Renal cortical epithelial cell (primary cell): ENCODE measurements at regions not wholly inside any gene's neighbourhood (a gene's known extent, or its start where the extent isn't known, plus 50 kb on each side); places are given as distances from the start of the nearest gene placed in this dataset.
A peak's percentile ranks its signal among the peaks of the same experiment; 100 is the strongest.

Experiments used
- DNase-seq: peaks from one replicate; pipeline ENCODE4 v3.0.0-alpha.2; 2011; ENCODE audit warnings: low read depth

GRCh38 chr17:77306790-77307478 is 166.2 kb downstream of the SEC14L1 start:
- no peak for DNase-seq

DNA sequence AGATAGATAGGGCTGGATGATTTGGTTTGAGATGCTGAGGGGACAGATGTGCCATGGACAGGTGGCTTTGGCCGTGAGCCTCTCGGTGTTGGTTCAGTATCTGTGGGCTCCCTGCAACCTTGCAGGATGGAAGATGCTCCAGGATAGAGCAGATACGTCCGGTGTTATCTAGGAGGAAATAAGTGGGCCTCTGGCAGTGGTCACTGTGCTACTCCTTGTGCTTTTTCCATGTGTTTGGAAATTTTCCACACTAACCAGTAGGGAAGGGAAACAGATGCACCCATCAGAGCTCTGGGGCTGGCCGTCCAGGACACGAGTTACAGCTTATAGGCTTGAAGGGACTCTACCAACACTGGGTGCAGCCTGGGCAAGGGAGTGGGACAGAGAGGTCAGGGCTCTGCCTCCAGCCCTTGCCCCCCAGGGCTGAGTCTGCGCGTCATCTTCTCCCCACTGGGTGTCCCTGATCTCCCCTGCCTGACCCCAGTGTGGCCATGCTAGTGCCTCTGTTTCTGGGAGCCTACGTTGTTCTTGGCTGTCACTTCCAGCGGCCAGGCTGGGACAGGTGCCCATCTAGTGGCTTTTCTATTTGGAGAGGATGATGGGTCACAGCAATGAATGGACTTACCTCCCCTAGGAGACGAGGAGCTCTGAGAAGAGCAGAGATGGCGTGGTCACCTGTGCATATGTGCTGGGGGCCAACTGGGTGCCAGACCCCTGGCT is 166.9 kb downstream of the SEC14L1 start:
- DNase-seq: no peak

DNA sequence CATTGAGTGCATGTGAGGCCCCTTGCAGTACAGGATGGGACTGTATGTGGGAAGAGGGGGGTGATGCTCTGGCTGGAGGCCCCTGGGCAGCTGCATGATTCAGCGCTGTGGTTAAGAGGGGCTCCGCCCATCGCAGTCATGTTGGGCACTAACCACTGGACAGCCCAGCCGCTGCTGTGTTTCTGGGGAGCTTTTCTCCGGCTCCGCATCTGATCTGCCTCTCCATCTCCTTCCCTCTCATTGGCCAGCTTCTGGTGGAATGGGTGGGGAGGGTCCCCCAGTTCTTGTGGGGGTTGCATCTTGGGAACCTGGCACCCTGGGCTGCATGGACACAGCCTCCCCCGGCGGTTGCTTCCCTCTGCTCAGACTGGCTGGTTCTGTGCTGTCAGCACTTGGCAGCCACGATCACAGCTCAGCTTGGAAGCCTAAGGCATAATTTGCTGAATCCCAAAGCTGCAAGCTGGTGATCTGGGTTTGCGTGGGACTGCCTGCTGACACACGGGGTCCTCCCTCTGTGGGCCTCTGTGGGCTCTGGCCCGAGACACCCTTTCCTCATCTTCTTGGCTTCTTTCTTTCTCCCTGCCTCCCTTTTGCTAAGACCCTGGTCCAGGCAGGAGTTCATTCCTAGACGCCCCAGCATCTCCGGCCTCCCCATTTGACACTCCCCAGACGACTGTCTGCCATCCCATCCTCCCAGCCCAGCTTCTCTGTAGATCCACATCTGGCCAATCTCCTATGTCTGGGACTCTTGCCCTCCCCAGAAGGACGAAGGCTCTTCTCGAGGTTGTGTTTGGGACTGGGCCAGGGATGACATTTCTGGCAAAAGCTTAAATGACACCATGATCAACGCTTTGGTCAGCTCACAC is 168.3 kb downstream of the SEC14L1 start:
- DNase-seq: no peak

DNA sequence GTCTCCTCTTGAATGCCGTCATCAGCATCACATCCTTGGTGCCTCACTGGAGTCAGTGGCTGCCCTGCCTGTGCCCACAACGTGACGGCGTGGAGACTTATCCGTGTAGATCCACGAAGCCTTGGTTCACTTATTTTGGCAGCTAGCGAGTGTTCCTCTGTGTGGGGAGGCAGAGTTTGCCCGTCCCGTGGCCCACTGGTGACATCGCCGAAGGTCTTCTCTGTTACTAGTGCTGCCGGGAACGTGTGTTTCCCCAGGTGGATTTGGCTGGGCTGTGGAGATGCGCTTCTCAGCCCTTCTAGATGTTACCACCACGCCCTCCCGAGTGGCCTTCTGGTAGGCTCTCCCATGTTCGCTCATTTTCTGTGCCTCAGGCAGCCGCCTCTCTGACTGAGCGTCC is 169.6 kb downstream of the SEC14L1 start:
- no peak for DNase-seq

DNA sequence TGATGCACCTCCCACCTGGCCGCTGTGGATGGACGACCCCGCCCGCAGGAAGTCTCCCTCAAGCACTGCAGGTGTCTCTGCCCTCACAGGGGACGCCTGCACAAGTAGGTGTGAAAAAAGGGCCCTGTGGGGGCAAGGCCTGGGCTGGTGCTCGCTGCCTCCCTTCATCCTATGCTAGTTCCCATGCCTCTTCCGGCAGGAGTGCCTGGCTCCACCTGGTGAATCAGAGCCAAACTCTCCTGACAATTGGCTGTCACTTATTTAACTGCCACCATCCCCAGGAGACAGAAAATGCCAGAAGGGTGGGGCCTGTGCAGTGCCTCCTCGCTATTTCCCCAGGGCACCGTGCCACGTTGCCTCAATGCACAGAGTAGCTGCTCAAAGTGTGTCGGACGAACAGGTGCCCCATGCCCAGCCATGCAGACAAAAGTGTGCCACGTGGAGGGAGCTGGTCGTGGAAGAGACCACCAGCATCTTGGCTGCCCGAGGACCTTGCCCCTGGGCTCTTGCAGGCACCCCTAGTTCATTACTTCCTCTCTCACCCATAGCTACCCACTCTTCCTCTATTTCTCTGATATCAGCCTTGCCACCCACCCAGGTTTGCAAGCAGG is 170.7 kb downstream of the SEC14L1 start:
- no peak for DNase-seq

DNA sequence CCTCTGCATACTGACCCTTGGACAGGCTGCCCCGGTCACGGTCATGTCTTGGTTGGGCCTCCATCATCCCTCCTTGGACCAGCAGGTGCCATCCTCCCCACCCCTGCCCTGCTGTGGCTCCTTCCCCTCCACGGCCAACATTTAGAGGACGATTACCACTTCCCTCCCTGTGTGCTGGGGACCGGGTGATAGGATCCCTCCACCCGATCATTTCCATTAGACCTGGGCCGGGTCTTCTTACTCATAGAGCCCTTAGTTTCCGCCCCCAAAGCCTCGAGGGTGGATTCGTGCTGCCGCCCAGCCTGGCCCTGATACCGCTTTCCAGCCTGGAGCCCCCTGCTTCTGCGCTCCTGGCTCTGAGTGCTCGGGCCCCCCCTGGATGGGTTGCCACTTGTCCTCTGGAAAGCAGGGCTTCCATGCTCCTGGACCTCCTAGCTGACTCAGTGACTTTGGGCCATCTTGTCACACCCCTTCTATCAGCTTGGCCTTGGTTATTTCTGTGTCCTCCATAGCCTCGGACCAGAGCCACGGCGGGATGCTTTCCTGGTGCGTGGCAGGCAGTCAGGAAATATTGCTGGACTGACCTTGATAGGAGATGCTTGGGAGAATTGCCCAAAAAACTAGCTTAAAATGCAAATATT is 171.4 kb downstream of the SEC14L1 start:
- DNase-seq: no peak

GRCh38 chr17:77312786-77313599 is 172.2 kb downstream of the SEC14L1 start:
- peak; percentile 52 for DNase-seq

- DNase-seq: no peak
These were observed 173.1 kb downstream of the SEC14L1 start for GRCh38 chr17:77313831-77314230.

DNA sequence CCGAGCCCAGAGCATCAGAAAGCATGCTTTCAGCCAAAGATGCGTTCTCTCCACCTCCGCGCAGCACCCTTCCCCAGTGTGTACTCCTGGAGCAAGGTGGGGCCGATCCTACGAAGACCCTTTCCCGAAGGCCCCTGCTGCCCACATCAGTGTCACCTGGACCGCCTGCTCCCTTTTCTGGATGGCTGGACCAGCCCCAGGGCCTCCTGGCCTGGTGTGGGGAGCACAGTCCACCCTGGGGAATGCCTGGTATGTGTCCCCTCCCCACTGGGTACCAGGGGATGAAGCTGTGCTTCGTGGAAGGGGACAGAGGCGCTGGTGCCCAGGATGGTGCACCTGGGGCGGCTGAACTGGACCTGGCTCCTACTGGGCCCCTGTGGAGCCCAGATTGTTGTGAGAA is 173.8 kb downstream of the SEC14L1 start:
- no peak for DNase-seq

DNA sequence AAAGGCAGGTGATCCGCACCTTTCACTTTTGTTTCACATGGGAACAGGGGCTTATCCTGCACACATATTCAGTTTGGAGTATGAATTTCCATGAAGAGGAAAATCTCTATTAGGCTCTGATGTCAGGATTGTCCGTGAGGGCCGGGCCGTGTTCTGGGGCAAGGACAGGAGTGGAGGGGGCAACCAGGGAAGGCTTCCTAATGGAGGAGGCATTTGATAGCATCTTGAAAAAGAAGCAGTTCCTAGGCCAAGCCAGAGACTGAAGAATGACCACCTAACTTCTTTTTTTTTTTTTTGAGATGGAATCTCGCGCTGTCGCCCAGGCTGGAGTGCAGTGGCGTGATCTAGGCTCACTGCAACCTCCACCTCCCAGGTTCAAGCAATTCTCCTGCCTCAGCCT is 174.2 kb downstream of the SEC14L1 start:
- DNase-seq: no peak

DNA sequence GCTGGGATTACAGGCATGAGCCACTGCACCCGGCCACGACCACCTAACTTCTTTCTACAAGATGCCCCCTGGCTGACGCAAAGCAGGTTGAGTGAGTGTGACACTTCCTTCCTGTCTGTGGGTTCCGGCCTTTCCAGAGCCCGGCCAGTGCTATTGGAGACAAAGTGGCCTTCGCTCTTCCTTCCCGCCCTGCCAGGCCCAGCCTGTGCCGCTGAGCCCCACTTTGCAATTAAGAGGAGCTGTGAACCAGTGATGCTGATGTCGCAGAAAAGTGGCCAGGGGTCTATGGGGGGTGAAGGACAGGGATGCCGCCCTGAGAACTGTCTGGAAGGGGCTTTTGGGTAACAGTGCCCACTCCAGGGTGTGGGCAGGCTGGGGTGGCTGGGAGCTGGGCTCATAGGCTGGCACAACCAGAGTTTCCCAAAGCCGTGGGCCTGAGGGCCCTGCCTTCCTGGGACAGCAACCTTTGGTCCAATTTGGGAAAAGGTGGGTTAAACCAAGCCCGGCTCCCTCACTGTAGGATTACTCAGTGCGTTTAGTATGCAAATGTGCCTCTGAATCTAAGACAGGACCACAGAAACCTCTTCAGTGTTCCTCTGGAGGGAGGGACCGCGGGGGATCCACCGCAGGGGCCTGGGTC is 174.9 kb downstream of the SEC14L1 start:
- DNase-seq: no peak

- peak; percentile 74 for DNase-seq
These were observed 175.4 kb downstream of the SEC14L1 start for GRCh38 chr17:77316191-77316641.

DNA sequence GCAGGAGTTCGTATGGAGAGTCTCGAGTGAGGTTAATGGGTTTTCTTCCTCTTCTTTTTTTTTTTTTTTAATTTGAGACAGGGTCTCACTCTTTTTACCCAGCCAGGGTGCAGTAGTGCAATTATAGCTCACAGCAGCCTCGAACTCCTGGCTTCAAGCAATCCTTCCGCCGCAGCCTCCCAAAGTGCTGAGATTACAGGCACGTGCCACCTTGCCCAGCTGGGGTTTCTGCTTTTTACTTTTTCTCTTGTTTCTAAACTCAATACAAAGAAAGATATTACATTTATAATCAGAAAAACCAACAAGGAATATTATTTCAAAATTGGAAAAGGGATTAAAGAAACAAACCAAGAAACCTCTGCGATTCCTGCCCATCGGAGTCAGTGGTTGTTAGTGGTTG is 175.9 kb downstream of the SEC14L1 start:
- no peak for DNase-seq

DNA sequence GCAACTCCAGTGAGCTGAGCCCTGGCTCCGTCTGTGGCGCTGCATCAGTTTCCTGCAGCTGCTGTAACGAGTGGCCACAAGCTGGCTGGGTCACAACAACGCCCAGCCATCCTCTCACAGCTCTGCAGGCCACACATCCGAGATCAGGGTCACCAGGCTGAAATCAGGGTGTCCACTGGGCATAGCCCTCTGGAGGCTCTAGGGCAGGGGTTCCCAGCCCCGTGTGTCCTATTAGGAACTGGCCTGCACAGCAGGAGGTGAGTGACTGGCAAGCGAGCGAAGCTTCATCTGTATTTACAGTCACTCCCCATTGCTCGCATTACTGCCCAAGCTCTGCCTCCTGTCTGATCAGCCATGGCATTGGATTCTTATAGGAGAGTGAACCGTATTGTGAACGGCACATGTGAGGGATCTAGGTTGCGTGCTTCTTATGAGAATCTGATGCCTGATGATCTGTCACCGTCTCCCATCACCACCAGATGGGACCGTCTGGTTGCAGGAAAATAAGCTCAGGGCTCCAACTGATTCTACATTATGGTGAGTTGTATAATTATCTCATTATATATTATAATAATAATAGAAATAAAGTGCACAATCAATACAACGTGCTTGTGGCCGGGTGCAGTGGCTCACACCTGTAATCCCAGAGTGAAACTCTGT is 176.5 kb downstream of the SEC14L1 start:
- DNase-seq: no peak

DNA sequence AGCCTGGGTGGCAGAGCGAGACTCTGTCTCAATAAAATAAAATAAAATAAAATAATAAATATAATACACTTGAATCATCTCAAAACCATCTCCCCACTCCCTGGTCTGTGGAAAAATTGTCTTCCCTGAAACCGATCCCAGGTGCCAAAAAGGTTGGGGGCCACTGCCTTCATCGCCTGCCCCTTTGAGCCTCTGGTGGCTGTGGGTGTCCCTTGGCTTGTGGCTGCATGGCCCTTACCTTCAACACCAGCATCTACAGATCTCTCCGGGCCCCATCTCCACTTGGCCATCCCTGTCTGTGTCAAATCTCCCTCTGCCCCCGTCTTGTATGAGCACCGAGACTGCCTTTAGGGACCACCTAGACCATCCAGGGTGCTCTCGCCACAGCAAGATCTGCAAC is 177.3 kb downstream of the SEC14L1 start:
- no peak for DNase-seq

DNA sequence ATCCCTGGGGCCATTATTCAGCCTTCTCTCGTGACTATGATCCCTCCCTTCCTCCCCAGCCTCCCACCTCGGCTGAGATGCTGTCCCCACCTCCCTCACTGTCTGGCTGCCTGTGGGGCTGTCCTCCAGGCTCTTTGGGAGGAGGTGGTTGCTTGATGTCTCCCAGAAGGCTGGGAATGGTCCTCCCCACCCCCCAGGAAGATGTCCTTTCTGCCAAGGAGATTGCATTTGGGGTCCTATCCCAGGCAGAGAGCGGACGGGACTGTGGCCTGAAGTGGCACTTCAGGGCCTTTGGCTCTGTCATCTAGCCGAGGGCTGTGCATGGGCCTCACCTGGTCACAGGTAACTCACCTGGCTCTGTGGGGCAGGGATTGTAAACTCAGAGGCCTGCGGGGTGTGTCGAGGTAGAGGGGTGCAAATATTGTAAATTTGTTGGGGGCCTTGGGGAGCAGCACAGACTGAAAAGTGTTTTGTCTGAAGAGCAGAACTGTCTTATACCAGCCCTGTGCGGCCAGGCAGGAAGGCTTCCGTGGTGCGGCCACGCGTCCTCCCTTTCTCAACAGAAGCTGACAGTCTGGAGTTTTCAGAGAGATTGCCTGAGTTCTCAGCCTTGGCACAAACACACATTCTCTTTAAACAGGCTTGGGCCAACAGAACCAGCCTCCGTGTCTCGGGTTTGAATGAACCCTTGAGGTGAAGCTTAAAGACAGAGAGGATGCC is 177.9 kb downstream of the SEC14L1 start:
- no peak for DNase-seq

GRCh38 chr17:77319211-77320043 is 178.7 kb downstream of the SEC14L1 start:
- peak; percentile 76 for DNase-seq

GRCh38 chr17:77320044-77320440 is 179.3 kb downstream of the SEC14L1 start:
- no peak for DNase-seq
